ENCODE measurements at regions not wholly inside any gene's neighbourhood (a gene's known extent, or its start where the extent isn't known, plus 50 kb on each side); places are given as distances from the start of the nearest gene placed in this dataset.

DNA sequence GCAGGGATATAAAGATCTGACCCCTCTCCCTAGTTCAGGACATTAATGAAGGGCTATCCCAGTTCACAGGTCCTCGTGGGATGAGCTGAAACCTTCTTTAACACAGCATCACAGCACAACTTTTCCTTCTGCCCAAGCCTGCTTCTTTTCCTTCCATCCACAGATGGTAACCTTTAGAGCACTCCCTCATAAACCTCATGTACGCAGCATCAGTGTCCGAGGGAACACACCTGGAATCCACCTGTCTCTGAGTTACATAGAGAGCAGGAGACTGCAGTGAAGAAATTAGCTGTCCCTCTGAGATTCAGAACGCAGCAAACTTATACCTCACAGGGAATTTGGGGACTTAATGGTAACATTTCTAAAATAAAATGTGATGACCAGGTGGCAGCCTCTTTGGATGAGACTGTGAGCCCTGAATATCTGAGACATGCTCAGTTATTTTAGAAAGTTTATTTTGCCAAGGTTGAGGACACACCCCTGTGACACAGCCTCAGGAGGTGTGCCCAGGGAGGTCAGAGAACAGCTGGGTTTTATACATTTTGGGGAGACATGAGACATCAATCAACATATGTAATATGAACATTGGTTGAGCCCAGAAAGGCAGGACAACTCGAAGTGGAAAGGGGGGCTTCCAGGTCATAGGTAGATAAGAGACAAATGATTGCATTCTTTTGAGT lies 73.8 kb upstream of the PACRGL start:
- DNase-seq: no peak
- intact Hi-C loops (cut with DNase I): no loop called here
- H3K27ac ChIP-seq: no peak overlapping the region
- H3K27me3 ChIP-seq: no peaks in the 10 kb centered on the region
- H3K36me3 ChIP-seq: no peaks in the 10 kb centered on the region
- peaks cover 0 to 14% of the 10 kb centered on the region in 2 donors for H3K4me1 ChIP-seq
- no peaks in the 10 kb centered on the region for H3K9me3 ChIP-seq
- TF ChIP-seq, protein P1, sequence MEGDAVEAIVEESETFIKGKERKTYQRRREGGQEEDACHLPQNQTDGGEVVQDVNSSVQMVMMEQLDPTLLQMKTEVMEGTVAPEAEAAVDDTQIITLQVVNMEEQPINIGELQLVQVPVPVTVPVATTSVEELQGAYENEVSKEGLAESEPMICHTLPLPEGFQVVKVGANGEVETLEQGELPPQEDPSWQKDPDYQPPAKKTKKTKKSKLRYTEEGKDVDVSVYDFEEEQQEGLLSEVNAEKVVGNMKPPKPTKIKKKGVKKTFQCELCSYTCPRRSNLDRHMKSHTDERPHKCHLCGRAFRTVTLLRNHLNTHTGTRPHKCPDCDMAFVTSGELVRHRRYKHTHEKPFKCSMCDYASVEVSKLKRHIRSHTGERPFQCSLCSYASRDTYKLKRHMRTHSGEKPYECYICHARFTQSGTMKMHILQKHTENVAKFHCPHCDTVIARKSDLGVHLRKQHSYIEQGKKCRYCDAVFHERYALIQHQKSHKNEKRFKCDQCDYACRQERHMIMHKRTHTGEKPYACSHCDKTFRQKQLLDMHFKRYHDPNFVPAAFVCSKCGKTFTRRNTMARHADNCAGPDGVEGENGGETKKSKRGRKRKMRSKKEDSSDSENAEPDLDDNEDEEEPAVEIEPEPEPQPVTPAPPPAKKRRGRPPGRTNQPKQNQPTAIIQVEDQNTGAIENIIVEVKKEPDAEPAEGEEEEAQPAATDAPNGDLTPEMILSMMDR (IDR thresholded peaks at IDR 0.05): no peak
- no peak overlapping the region for H3K4me3 ChIP-seq
- no peak for ATAC-seq

DNA sequence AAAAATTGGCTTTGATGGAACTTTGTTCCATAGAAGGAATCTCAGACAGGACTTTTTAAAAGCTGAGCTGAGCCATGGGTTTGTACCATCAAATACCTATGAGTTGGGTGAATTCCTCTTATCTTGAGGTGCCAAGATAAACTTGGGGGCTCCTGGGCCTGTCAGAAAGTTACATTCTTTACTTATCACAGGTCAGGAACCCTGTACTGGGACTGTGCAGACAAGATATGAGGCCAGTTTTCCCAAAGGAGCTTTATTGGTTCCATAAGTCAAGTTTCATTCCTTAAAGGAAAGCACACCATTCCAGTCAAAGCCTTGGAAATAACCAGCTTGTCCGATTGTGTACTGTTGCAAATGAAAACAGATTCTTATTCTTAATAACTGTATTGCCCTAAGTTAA lies 72.4 kb upstream of the PACRGL start:
- TF ChIP-seq, protein P1 (IDR thresholded peaks at IDR 0.05): no peak
- Histone ChIP-seq H3K36me3 (no peaks in the 10 kb centered on the region), H3K27me3 (no peaks in the 10 kb centered on the region), H3K27ac (no peak overlapping the region), H3K9me3 (no peaks in the 10 kb centered on the region), H3K4me3 (no peak overlapping the region), H3K4me1 (peaks cover 0 to 14% of the 10 kb centered on the region in 2 donors)
- DNase-seq: no peak
- ATAC-seq: no peak
- intact Hi-C loops (cut with DNase I): no loop called here

DNA sequence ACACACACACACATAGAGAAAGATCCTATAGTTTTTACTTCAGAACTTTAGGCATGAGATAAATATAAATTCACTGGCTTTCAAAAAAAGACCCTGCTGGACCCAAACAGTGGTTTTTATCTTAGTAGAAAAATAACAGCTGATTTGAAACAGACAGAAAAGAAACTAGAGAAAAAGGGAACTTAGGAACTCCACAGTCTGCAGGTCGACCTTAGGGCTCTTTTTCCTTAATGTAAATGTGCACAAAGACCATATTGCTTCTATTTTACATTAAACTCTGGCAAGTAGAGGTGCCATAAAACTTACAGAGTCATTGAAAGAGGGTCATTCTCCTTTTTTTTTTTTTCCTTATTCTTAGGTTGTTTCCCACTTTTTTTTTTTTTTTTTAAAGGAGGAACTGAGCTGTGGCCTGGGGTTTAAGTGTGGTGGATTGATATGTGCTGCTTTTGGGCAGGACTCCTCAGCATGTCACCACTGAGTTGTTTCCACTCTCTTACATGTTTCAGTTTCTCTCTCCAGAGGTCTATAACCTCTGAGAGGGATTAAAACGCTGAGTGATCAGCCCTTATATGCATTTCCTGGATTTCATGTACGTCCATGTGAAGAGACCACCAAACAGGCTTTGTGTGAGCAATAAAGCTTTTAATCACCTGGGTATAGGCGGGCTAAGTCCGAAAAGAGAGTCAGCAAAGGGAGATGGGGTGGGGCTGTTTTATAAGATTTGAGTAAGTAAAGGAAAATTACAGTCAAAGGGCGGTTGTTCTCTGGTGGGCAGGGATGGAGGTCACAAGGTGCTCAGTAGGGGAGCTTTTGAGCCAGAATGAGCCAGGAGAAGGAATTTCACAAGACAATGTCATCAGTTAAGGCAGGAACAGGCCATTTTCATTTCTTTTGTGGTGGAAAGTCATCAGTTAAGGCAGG lies 70.8 kb upstream of the PACRGL start:
- DNase-seq: no peak
- Histone ChIP-seq H3K27ac (no peak overlapping the region), H3K4me3 (no peak overlapping the region), H3K27me3 (no peaks in the 10 kb centered on the region), H3K9me3 (no peaks in the 10 kb centered on the region), H3K4me1 (peaks cover 0 to 5% of the 10 kb centered on the region in 2 donors), H3K36me3 (no peaks in the 10 kb centered on the region)
- intact Hi-C loops (cut with DNase I): no loop called here
- TF ChIP-seq, protein P1 (IDR thresholded peaks at IDR 0.05): no peak
- no peak for ATAC-seq

GRCh38 chr4:20638825-20639224 lies 61.4 kb upstream of the PACRGL start:
- DNase-seq (no peak), ATAC-seq (no peak)
- Histone ChIP-seq H3K4me3 (no peak overlapping the region), H3K27ac (no peak overlapping the region), H3K36me3 (no peaks in the 10 kb centered on the region), H3K27me3 (no peaks in the 10 kb centered on the region), H3K4me1 (no peaks in the 10 kb centered on the region), H3K9me3 (no peaks in the 10 kb centered on the region)
- TF ChIP-seq, protein P1 (IDR thresholded peaks at IDR 0.05): no peak
- intact Hi-C loops (cut with DNase I): no loop called here

DNA sequence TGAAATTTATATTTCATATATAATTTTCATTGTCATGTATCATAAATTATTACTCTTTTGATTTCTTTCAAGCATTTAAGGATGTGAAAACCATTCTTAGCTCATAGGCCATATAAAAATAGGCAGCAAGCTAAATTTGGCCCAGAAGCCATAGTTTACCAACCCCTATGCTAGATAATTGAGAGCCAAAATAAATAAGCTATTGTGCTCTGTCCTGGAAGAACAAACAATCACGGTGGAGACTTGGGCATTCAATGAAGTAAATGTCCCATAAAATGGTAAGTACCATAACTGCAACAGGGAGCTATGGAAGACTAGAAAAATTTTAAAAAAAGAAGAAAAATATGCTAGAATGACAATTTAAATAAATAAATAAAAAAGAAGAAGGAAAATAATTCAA lies 60.9 kb upstream of the PACRGL start:
- TF ChIP-seq, protein P1 (IDR thresholded peaks at IDR 0.05): no peak
- Histone ChIP-seq H3K36me3 (no peaks in the 10 kb centered on the region), H3K27ac (no peak overlapping the region), H3K4me1 (no peaks in the 10 kb centered on the region), H3K27me3 (no peaks in the 10 kb centered on the region), H3K4me3 (no peak overlapping the region), H3K9me3 (no peaks in the 10 kb centered on the region)
- DNase-seq (no peak), ATAC-seq (no peak)
- intact Hi-C loops (cut with DNase I): no loop called here

Measured in left lung (tissue), 4 donors.